GM12872 (cell line): ENCODE measurements at regions not wholly inside any gene's neighbourhood (a gene's known extent, or its start where the extent isn't known, plus 50 kb on each side); places are given as distances from the start of the nearest gene placed in this dataset.

Experiments used
- CTCF ChIP-seq: IDR thresholded peaks from 3 replicates; pipeline ENCODE4 v1.5.1; 2011; ENCODE audit warnings: low read depth, mild to moderate bottlenecking, low read length, moderate library complexity; ENCODE audit not compliant: insufficient read depth

GRCh38 chr3:124599147-124599765, 131.0 kb upstream of the UMPS start:
- TF ChIP-seq CTCF: no peak

- TF ChIP-seq CTCF: no peak
These were observed 130.2 kb upstream of the UMPS start for GRCh38 chr3:124599779-124600693.

GRCh38 chr3:124600765-124601164, 129.5 kb upstream of the UMPS start:
- TF ChIP-seq CTCF: no peak

- TF ChIP-seq CTCF: no peak
These were observed 129.1 kb upstream of the UMPS start for GRCh38 chr3:124601190-124601589.

GRCh38 chr3:124602980-124603627, 127.1 kb upstream of the UMPS start:
- TF ChIP-seq CTCF: no peak

- no peak for TF ChIP-seq CTCF
These were observed 124.3 kb upstream of the UMPS start for GRCh38 chr3:124605781-124606579.
